ENCODE measurements at regions not wholly inside any gene's neighbourhood (a gene's known extent, or its start where the extent isn't known, plus 50 kb on each side); places are given as distances from the start of the nearest gene placed in this dataset.

DNA sequence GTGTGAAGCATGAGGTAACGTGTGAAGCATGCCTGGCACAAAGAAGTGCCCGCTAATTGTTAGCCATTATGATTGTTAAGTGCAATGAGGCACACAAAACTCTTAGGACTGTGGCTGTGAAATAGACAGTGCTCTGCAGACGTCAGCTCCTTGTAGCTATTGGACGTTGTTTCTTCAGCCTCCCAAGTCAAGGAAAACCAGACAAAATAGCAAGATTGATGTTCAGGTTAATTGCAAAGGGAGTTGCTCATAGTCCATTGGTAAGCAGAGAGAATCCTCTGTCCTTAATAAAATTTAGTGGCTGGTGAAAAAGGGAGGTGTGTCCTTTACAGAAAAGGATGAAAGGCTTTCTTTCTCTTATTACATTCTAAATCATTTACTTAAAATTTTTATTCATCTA lies 54.6 kb upstream of the MBP start:
- Histone ChIP-seq H3K27me3 (replicated peaks) (no peaks in the 10 kb centered on the region), H3K36me3 (no peaks in the 10 kb centered on the region), H3K9me3 (replicated peaks) (peaks cover 5% of the 10 kb centered on the region; the same call in 1 of the 2 replicates), H3K4me3 (no peak overlapping the region), H3K27ac (no peak overlapping the region), H3K4me1 (replicated peaks) (peaks cover 17% of the 10 kb centered on the region)
- no peak for DNase-seq (ENCODE audit: low read depth in 1 of 2, low spot score in 2 of 2)

DNA sequence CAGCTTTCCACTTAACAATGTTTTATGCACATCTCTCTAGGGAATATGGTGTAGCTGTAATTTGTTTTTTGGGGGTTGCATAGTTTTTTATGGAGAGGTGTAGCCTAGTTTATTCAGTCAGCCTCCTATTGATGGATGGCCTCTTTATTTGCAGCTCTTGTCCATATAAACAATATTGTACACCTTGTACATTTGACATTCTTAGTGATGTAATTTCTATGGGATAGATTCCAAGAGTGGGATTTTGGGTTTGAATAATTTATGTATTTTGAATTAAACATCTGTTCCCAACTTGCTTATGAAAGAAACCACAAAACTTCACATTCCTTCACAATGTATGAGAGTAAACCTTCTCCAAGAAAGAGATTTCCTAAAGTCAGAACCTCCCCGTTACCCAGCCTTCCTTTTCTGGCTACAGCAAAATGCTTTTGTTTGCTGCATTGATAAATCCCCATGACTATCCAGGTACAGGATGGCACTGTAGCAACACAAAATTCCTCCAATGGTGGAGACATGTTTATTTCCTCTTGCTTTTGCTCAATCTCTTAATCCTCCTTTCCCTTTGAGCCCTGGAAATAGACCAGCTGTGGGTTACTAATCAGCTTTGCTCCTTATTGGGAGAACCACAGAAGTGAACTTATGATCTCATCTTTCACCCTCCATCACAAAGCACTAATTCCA lies 58.4 kb upstream of the GALR1 start:
- Histone ChIP-seq H3K4me3 (no peak overlapping the region), H3K27ac (no peak overlapping the region), H3K27me3 (replicated peaks) (no peaks in the 10 kb centered on the region), H3K36me3 (no peaks in the 10 kb centered on the region), H3K4me1 (replicated peaks) (peaks cover 6% of the 10 kb centered on the region), H3K9me3 (replicated peaks) (0 out of 2 replicates have a peak, but pooled peaks cover 5% of the 10 kb centered on the region)
- no peak for DNase-seq (ENCODE audit: low read depth in 1 of 2, low spot score in 2 of 2)

- Histone ChIP-seq H3K4me3 (no peak overlapping the region), H3K27me3 (replicated peaks) (no peaks in the 10 kb centered on the region), H3K9me3 (replicated peaks) (no peaks in the 10 kb centered on the region), H3K4me1 (replicated peaks) (peaks cover 30% of the 10 kb centered on the region), H3K27ac (no peak overlapping the region), H3K36me3 (no peaks in the 10 kb centered on the region)
- DNase-seq (ENCODE audit: low read depth in 1 of 2, low spot score in 2 of 2): no peak
These were observed 52.6 kb upstream of the GALR1 start for GRCh38 chr18:77197073-77197472.

DNA sequence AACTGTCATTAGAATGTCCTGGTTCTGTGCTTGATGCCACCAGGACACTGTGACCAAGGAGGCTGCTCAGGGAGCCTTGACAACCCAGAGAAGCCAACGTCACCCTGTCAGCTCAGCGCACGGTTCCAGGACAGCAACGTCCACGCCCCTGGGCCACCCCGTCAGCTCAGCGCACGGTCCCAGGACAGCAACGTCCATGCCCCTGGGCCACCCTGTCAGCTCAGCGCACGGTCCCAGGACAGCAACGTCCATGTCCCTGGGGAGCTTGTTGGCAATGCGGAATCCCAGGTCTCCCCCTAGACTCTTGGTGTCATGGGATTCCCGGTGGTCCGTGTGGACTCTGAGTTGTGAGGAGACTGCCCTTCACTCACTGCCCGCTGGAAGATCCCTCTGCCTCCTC lies 51.0 kb upstream of the GALR1 start:
- peak; percentile 51 to 72 for DNase-seq (ENCODE audit: low read depth in 1 of 2, low spot score in 2 of 2)
- Histone ChIP-seq H3K36me3 (no peaks in the 10 kb centered on the region), H3K27ac (peak overlapping the region; percentile 66), H3K9me3 (replicated peaks) (no peaks in the 10 kb centered on the region), H3K4me1 (replicated peaks) (peaks cover 30% of the 10 kb centered on the region), H3K27me3 (replicated peaks) (no peaks in the 10 kb centered on the region), H3K4me3 (no peak overlapping the region)

DNA sequence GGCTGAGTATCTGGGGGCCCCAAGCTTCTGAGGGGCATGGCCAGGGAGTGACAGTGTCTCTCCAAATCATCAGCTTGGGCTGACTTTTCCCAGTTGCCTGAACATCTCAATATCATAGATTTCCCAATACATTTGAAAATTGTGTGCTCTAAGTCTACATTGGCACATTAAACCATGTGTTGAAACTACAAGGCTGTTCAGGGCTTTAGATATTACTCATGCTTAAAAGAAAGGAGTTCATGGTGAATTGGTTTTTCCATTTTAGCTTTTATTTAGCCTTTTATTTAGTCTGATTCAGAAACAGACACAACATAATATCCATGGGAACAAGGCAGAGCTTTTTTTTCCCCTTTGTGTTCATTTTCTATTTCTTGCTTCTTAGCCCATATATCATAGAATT lies 49.9 kb upstream of the GALR1 start:
- no peaks in the 10 kb centered on the region for H3K9me3 ChIP-seq (replicated peaks)
- no peak overlapping the region for H3K4me3 ChIP-seq
- peak overlapping the region; percentile 66 for H3K27ac ChIP-seq
- DNase-seq (ENCODE audit: low read depth in 1 of 2, low spot score in 2 of 2): no peak
- H3K36me3 ChIP-seq: no peaks in the 10 kb centered on the region
- H3K27me3 ChIP-seq (replicated peaks): no peaks in the 10 kb centered on the region
- peaks cover 30% of the 10 kb centered on the region for H3K4me1 ChIP-seq (replicated peaks)
